Smooth muscle cell (in vitro differentiated cells): ENCODE measurements at regions not wholly inside any gene's neighbourhood (a gene's known extent, or its start where the extent isn't known, plus 50 kb on each side); places are given as distances from the start of the nearest gene placed in this dataset.
"Not testable (repeated sequence)": the region's sequence is repeated elsewhere in the genome, so short reads cannot be mapped to it uniquely, and the experiment has no call there.

Source experiments
- DNase-seq: peaks from one replicate; lab custom pipeline; 2025; ENCODE audit not compliant: unreplicated experiment; lab: John Stamatoyannopoulos, UW
- H2AFZ ChIP-seq: fragments of 200-600 bp; sonication (generic); 2 replicates; pipeline ENCODE4 v1.6.0; 2016; ENCODE audit warnings: antibody characterized with exemption, low read depth, mild to moderate bottlenecking
- H3F3A ChIP-seq: fragments of 200-600 bp; sonication (generic); 2 replicates; pipeline ENCODE4 v1.6.0; 2017; ENCODE audit warnings: antibody characterized with exemption, low read depth
- H3K27ac ChIP-seq: fragments of 200-600 bp; sonication (generic); 2 replicates; pipeline ENCODE4 v1.5.1; 2016; ENCODE audit warnings: low read depth, mild to moderate bottlenecking
- H3K27me3 ChIP-seq: fragments of 200-600 bp; sonication (generic); 2 replicates; pipeline ENCODE4 v1.6.1; 2016; ENCODE audit warnings: low read depth, mild to moderate bottlenecking
- H3K36me3 ChIP-seq: fragments of 200-600 bp; sonication (generic); 2 replicates; pipeline ENCODE4 v1.5.1; 2016; ENCODE audit warnings: low read depth
- H3K4me1 ChIP-seq: fragments of 200-600 bp; sonication (generic); 2 replicates; pipeline ENCODE4 v1.5.1; 2016; ENCODE audit warnings: low read depth
- H3K4me2 ChIP-seq: fragments of 200-600 bp; sonication (generic); 2 replicates; pipeline ENCODE4 v1.6.0; 2016; ENCODE audit warnings: mild to moderate bottlenecking
- H3K4me3 ChIP-seq: fragments of 200-600 bp; sonication (generic); 2 replicates; pipeline ENCODE4 v1.5.1; 2016; ENCODE audit warnings: mild to moderate bottlenecking
- H3K79me2 ChIP-seq: fragments of 200-600 bp; sonication (generic); 2 replicates; pipeline ENCODE4 v1.6.0; 2016; ENCODE audit warnings: low read depth, mild to moderate bottlenecking
- H3K9ac ChIP-seq: fragments of 200-600 bp; sonication (generic); 2 replicates; pipeline ENCODE4 v1.6.0; 2016; ENCODE audit warnings: low read depth
- H3K9me3 ChIP-seq: fragments of 200-600 bp; sonication (generic); replicated peaks from 2 replicates; pipeline ENCODE4 v1.5.1; 2016; ENCODE audit warnings: low read depth
- H4K20me1 ChIP-seq: fragments of 200-600 bp; sonication (generic); 2 replicates; pipeline ENCODE4 v1.6.0; 2016; ENCODE audit warnings: low read depth
- CTCF ChIP-seq: fragments of 200-600 bp; sonication (generic); IDR thresholded peaks from 2 replicates; pipeline ENCODE4 v1.5.1; 2017; ENCODE audit warnings: borderline replicate concordance, mild to moderate bottlenecking, antibody characterized with exemption; ENCODE audit not compliant: insufficient read depth, poor library complexity, severe bottlenecking
- WGBS: methylation state at CpG from one replicate; pipeline ENCODE4 v1.1.7; 2016; ENCODE audit warnings: low lambda C conversion rate; 5-methylcytosine and 5-hydroxymethylcytosine counted together

- Histone ChIP-seq H3K4me1 (no peaks in the 10 kb centered on the region), H3K27ac (no peak overlapping the region), H3K4me3 (no peak overlapping the region), H2AFZ (no peak overlapping the region), H3K9me3 (no peaks in the 10 kb centered on the region), H3K79me2 (no peaks in the 10 kb centered on the region), H4K20me1 (no peaks in the 10 kb centered on the region), H3K27me3 (no peaks in the 10 kb centered on the region), H3K36me3 (peaks cover 2% of the 10 kb centered on the region), H3K9ac (no peak overlapping the region), H3K4me2 (no peak overlapping the region), H3F3A (no peaks in the 10 kb centered on the region)
- no peak for TF ChIP-seq CTCF
- DNase-seq: no peak
- 81% methylated on average over 2 of the region's 2 CpGs for WGBS
Observed at GRCh38 chr11:26865703-26866102, 128.2 kb upstream of the FIBIN start.

- Histone ChIP-seq H3K9me3 (no peaks in the 10 kb centered on the region), H4K20me1 (no peaks in the 10 kb centered on the region), H2AFZ (no peak overlapping the region), H3K79me2 (no peaks in the 10 kb centered on the region), H3K27me3 (no peaks in the 10 kb centered on the region), H3K27ac (no peak overlapping the region), H3K4me1 (no peaks in the 10 kb centered on the region), H3K4me3 (no peak overlapping the region), H3F3A (no peaks in the 10 kb centered on the region), H3K4me2 (no peak overlapping the region), H3K36me3 (peaks cover 2% of the 10 kb centered on the region), H3K9ac (no peak overlapping the region)
- DNase-seq: no peak
- no peak for TF ChIP-seq CTCF
Observed at GRCh38 chr11:26867286-26867685, 126.6 kb upstream of the FIBIN start.

GRCh38 chr11:26878959-26879581, 114.8 kb upstream of the FIBIN start:
- Histone ChIP-seq H3K4me2 (no peak overlapping the region), H3K4me3 (no peak overlapping the region), H3K36me3 (no peaks in the 10 kb centered on the region), H2AFZ (no peak overlapping the region), H3K4me1 (no peaks in the 10 kb centered on the region), H3K79me2 (no peaks in the 10 kb centered on the region), H3K27me3 (no peaks in the 10 kb centered on the region), H3F3A (no peaks in the 10 kb centered on the region), H4K20me1 (no peaks in the 10 kb centered on the region), H3K27ac (no peak overlapping the region), H3K9me3 (peaks cover 8% of the 10 kb centered on the region), H3K9ac (no peak overlapping the region)
- TF ChIP-seq CTCF: no peak
- WGBS: 74% methylated on average over 4 of the region's 4 CpGs
- DNase-seq: no peak

- not testable (repeated sequence) for H3K27me3 ChIP-seq, H3K9ac ChIP-seq, H3F3A ChIP-seq, H3K4me2 ChIP-seq, H3K27ac ChIP-seq, H3K36me3 ChIP-seq, H3K4me3 ChIP-seq, H3K79me2 ChIP-seq, H4K20me1 ChIP-seq, H2AFZ ChIP-seq, DNase-seq, H3K4me1 ChIP-seq, H3K9me3 ChIP-seq
- WGBS: 89% methylated on average over 4 of the region's 4 CpGs
Observed at GRCh38 chr11:26882363-26882880, 111.5 kb upstream of the FIBIN start.
